ENCODE measurements at regions not wholly inside any gene's neighbourhood (a gene's known extent, or its start where the extent isn't known, plus 50 kb on each side); places are given as distances from the start of the nearest gene placed in this dataset.

DNA sequence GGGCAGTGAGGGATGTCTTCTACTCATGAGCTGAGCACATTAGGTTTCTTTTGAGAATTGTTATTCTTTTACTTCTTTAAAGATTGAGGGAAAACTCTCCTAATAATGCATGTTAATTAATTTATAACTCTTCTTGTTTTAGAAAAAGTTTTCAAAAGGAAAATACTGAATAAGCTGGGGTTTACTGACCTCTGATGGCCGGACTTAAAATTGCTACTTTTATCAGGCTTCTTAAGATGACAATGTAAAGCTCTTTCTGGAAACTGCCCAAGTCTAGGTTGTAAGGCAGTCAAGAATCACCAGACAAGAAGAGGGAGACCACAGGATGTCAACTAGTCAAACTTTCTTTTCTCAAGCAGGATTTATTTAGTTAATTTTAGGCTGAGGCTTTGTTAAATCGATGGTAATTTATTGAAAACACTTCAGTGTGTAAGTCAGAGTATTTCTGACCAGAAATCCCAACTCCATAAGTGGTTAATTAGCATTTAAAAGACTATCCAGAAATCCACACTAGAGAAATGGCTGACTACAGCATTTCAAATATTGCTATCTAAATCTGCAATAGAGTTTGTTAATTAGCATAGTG, 82.1 kb downstream of the AVPR1A start:
- no peaks in the 10 kb centered on the region for H3K9me3 ChIP-seq
- intact Hi-C loops (cut with DNase I, micrococcal nuclease): no loop called here
- DNase-seq (peak in 1 of 3 donors; percentile 42), ATAC-seq (no peak)
- no peaks in the 10 kb centered on the region for H3K4me1 ChIP-seq (ENCODE audit: low read depth)
- no peaks in the 10 kb centered on the region for H3K36me3 ChIP-seq (ENCODE audit: low read depth)
- TF ChIP-seq, protein P1, sequence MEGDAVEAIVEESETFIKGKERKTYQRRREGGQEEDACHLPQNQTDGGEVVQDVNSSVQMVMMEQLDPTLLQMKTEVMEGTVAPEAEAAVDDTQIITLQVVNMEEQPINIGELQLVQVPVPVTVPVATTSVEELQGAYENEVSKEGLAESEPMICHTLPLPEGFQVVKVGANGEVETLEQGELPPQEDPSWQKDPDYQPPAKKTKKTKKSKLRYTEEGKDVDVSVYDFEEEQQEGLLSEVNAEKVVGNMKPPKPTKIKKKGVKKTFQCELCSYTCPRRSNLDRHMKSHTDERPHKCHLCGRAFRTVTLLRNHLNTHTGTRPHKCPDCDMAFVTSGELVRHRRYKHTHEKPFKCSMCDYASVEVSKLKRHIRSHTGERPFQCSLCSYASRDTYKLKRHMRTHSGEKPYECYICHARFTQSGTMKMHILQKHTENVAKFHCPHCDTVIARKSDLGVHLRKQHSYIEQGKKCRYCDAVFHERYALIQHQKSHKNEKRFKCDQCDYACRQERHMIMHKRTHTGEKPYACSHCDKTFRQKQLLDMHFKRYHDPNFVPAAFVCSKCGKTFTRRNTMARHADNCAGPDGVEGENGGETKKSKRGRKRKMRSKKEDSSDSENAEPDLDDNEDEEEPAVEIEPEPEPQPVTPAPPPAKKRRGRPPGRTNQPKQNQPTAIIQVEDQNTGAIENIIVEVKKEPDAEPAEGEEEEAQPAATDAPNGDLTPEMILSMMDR (IDR thresholded peaks at IDR 0.05): no peak
- no peak overlapping the region for H3K4me3 ChIP-seq

DNA sequence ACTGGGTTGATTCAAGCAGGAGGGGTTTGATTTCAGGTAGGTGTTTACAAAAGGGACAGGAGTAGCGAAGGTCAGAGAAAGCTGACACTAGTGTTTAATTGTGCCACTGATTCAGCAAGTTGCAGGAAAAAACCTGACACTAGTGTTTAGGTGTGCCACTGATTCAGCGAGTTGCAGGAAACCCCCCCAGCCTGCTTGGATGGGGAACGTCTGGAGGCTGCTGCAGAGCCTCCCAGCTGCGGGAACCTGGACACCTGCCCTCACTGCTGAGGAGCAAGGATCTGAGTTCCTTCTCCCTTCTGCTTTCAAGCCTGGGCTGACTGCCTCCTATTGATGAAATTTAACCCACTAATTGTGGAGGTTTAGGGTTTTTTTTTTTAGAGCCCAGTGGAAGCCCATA, 84.2 kb downstream of the AVPR1A start:
- intact Hi-C loops (cut with DNase I, micrococcal nuclease): no loop called here
- Histone ChIP-seq H3K9me3 (no peaks in the 10 kb centered on the region), H3K4me3 (no peak overlapping the region), H3K4me1 (ENCODE audit: low read depth) (no peaks in the 10 kb centered on the region), H3K36me3 (ENCODE audit: low read depth) (no peaks in the 10 kb centered on the region)
- TF ChIP-seq, protein P1 (IDR thresholded peaks at IDR 0.05): no peak
- no peak for ATAC-seq
- DNase-seq: no peak

DNA sequence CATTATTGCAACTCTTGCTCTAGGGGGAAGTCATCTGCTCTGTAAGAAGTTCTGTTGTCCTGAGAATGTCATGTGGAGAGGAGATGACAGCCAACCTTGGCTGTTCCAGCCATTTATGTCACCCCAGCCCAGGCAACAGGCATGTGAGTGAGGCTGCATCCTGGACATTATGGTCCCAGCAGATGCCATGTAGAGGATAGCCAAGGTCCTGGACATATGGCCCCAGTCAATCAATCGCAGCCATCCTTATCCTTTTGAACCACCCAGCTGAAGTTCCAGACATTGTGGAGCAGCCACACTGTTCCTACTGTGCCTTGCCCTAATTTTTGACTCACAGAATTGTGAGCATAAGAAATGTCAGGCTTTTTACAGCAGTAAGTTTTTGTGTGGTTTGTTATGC, 84.9 kb downstream of the AVPR1A start:
- ATAC-seq: no peak
- Histone ChIP-seq H3K36me3 (ENCODE audit: low read depth) (no peaks in the 10 kb centered on the region), H3K4me1 (ENCODE audit: low read depth) (no peaks in the 10 kb centered on the region), H3K9me3 (no peaks in the 10 kb centered on the region), H3K4me3 (no peak overlapping the region)
- DNase-seq: no peak
- intact Hi-C loops (cut with DNase I, micrococcal nuclease): no loop called here
- TF ChIP-seq, protein P1 (IDR thresholded peaks at IDR 0.05): no peak

DNA sequence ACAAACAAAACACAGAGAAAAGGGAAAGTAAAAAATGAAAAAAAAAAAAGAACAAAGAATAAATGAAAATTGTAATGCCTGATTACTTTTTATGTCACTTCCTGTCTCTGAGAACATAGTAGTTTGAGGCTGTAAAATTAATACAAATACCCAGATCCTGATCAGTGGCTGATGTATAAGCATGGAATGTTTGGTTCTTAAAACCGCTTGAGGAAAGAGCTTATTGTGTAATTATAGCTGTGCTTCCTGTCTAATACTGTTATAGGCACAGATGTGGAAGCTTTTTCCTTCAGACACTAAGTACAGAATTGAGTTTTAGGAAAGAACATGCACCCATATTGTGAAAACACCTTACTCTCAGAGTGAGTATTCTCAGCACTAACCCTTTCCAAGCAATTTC, 86.9 kb downstream of the AVPR1A start:
- Histone ChIP-seq H3K36me3 (ENCODE audit: low read depth) (no peaks in the 10 kb centered on the region), H3K9me3 (no peaks in the 10 kb centered on the region), H3K4me1 (ENCODE audit: low read depth) (no peaks in the 10 kb centered on the region), H3K4me3 (no peak overlapping the region)
- no peak for DNase-seq
- ATAC-seq: no peak
- TF ChIP-seq, protein P1 (IDR thresholded peaks at IDR 0.05): no peak
- intact Hi-C loops (cut with DNase I, micrococcal nuclease): no loop called here

DNA sequence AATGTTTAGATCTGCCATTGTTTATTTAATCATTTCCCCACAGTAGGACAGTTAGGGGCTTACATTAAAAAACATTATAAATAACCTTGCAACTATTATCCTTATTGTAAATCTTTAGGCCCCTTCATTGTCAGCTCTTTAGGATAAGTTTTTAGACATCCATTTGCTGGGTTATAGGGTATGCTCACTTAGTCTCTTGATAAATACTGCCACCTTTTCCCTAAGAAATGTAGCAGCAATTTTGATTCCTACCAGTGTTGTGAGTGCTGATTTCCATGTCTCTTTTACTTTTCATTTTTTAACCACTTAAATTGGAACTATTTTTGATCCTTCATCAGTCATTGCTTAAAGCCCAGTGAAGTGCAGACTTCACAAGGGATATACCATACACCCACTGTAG, 94.4 kb downstream of the AVPR1A start:
- DNase-seq (no peak), ATAC-seq (no peak)
- H3K4me3 ChIP-seq: no peak overlapping the region
- H3K36me3 ChIP-seq (ENCODE audit: low read depth): no peaks in the 10 kb centered on the region
- TF ChIP-seq, protein P1 (IDR thresholded peaks at IDR 0.05): no peak
- H3K9me3 ChIP-seq: no peaks in the 10 kb centered on the region
- no peaks in the 10 kb centered on the region for H3K4me1 ChIP-seq (ENCODE audit: low read depth)
- intact Hi-C loops (cut with DNase I, micrococcal nuclease): no loop called here

DNA sequence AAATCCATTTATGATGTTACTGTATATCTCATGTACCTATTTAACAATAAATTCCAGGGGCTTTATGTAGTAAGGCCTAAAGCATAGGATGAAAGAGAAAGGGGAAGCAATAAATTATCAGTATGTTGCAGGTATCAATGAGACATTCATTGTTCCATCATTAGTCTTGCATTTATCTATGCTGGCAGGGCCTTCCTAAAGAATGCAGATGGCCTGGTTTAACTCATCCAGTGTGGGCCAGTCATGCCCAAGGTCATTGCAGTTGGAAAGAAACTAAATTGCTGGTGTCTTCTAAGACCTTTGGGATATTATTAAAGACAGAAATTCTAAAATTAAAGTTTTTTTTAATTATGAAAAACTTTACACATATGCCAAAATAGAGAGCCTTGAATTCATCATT, 98.3 kb downstream of the AVPR1A start:
- no peaks in the 10 kb centered on the region for H3K9me3 ChIP-seq
- TF ChIP-seq, protein P1 (IDR thresholded peaks at IDR 0.05): no peak
- no peaks in the 10 kb centered on the region for H3K36me3 ChIP-seq (ENCODE audit: low read depth)
- intact Hi-C loops (cut with DNase I, micrococcal nuclease): no loop called here
- no peak for DNase-seq
- H3K4me3 ChIP-seq: no peak overlapping the region
- no peaks in the 10 kb centered on the region for H3K4me1 ChIP-seq (ENCODE audit: low read depth)
- ATAC-seq: no peak
